ENCODE measurements at regions not wholly inside any gene's neighbourhood (a gene's known extent, or its start where the extent isn't known, plus 50 kb on each side); places are given as distances from the start of the nearest gene placed in this dataset.

- no peak overlapping the region for H3K27ac ChIP-seq (ENCODE audit: low read depth, low read length)
- H3K27me3 ChIP-seq (ENCODE audit: control insufficient read depth, insufficient read depth, low read length, poor library complexity, severe bottlenecking): no peaks in the 10 kb centered on the region
- Mint-ChIP-seq H3K36me3 (ENCODE audit: low read depth) (no peaks in the 10 kb centered on the region), H3K4me1 (peaks cover 11% of the 10 kb centered on the region), H3K27me3 (ENCODE audit: insufficient read depth) (no peaks in the 10 kb centered on the region), H3K27ac (no peak overlapping the region), H3K4me3 (no peak overlapping the region), H3K9me3 (no peaks in the 10 kb centered on the region)
- H3K9ac ChIP-seq (ENCODE audit: extremely low read depth, low read length, poor library complexity, severe bottlenecking): no peak overlapping the region
- DNase-seq: no peak
- WGBS, 2 experiments (ENCODE audit: insufficient coverage in 1 of 2, insufficient read length in 1 of 2): 94 to 97% methylated on average over 3 of the region's 3 CpGs
- peaks cover 3% of the 10 kb centered on the region for H3K4me1 ChIP-seq (ENCODE audit: control insufficient read depth, insufficient read depth, low read length)
- no peaks in the 10 kb centered on the region for H3K9me3 ChIP-seq (ENCODE audit: control insufficient read depth, low read length)
- no peak for TF ChIP-seq CTCF (conservative IDR thresholded peaks at IDR 0.05)
- no peak overlapping the region for H3K4me3 ChIP-seq (ENCODE audit: low read length)
- no peaks in the 10 kb centered on the region for H3K36me3 ChIP-seq (ENCODE audit: control insufficient read depth, insufficient read depth, low read length)
Measured at GRCh38 chr4:164301430-164301829, 452.5 kb upstream of the SMIM31 start.

GRCh38 chr4:164304101-164304639 lies 449.8 kb upstream of the SMIM31 start:
- Histone ChIP-seq H3K9ac (ENCODE audit: extremely low read depth, low read length, poor library complexity, severe bottlenecking) (no peak overlapping the region), H3K4me1 (ENCODE audit: control insufficient read depth, insufficient read depth, low read length) (peaks cover 7% of the 10 kb centered on the region), H3K27me3 (ENCODE audit: control insufficient read depth, insufficient read depth, low read length, poor library complexity, severe bottlenecking) (no peaks in the 10 kb centered on the region), H3K4me3 (ENCODE audit: low read length) (no peak overlapping the region), H3K9me3 (ENCODE audit: control insufficient read depth, low read length) (no peaks in the 10 kb centered on the region), H3K36me3 (ENCODE audit: control insufficient read depth, insufficient read depth, low read length) (no peaks in the 10 kb centered on the region), H3K27ac (ENCODE audit: low read depth, low read length) (no peak overlapping the region)
- Mint-ChIP-seq H3K27ac (no peak overlapping the region), H3K36me3 (ENCODE audit: low read depth) (no peaks in the 10 kb centered on the region), H3K4me3 (no peak overlapping the region), H3K4me1 (peaks cover 30% of the 10 kb centered on the region), H3K9me3 (no peaks in the 10 kb centered on the region), H3K27me3 (ENCODE audit: insufficient read depth) (no peaks in the 10 kb centered on the region)
- no peak for DNase-seq
- TF ChIP-seq CTCF (conservative IDR thresholded peaks at IDR 0.05): no peak
- 58 to 100% methylated on average over 1 to 2 of the region's 2 CpGs for WGBS, 2 experiments (ENCODE audit: insufficient coverage in 1 of 2, insufficient read length in 1 of 2)

- Histone ChIP-seq H3K27me3 (ENCODE audit: control insufficient read depth, insufficient read depth, low read length, poor library complexity, severe bottlenecking) (no peaks in the 10 kb centered on the region), H3K4me1 (ENCODE audit: control insufficient read depth, insufficient read depth, low read length) (peaks cover 7% of the 10 kb centered on the region), H3K9ac (ENCODE audit: extremely low read depth, low read length, poor library complexity, severe bottlenecking) (no peak overlapping the region), H3K27ac (ENCODE audit: low read depth, low read length) (no peak overlapping the region), H3K4me3 (ENCODE audit: low read length) (no peak overlapping the region), H3K9me3 (ENCODE audit: control insufficient read depth, low read length) (no peaks in the 10 kb centered on the region), H3K36me3 (ENCODE audit: control insufficient read depth, insufficient read depth, low read length) (no peaks in the 10 kb centered on the region)
- H3K4me3 Mint-ChIP-seq: no peak overlapping the region
- no peak for DNase-seq
- no peak overlapping the region for H3K27ac Mint-ChIP-seq
- no peaks in the 10 kb centered on the region for H3K36me3 Mint-ChIP-seq (ENCODE audit: low read depth)
- H3K4me1 Mint-ChIP-seq: peaks cover 32% of the 10 kb centered on the region
- no peaks in the 10 kb centered on the region for H3K27me3 Mint-ChIP-seq (ENCODE audit: insufficient read depth)
- no peak for TF ChIP-seq CTCF (conservative IDR thresholded peaks at IDR 0.05)
- no peaks in the 10 kb centered on the region for H3K9me3 Mint-ChIP-seq
- 80% methylated on average over 1 of the region's 2 CpGs; no CpG with 5 or more reads in 1 of the 2 experiments for WGBS, 2 experiments (ENCODE audit: insufficient coverage in 1 of 2, insufficient read length in 1 of 2)
Measured at GRCh38 chr4:164304861-164305260, 449.1 kb upstream of the SMIM31 start.
